Choroid plexus epithelial cell (primary cell): ENCODE measurements at regions not wholly inside any gene's neighbourhood (a gene's known extent, or its start where the extent isn't known, plus 50 kb on each side); places are given as distances from the start of the nearest gene placed in this dataset.

ENCODE experiments used
- DNase-seq: peaks from one replicate; pipeline ENCODE4 v3.0.0-alpha.2; 2010; ENCODE audit warnings: low read depth
- H3K4me3 ChIP-seq: 2 replicates; pipeline ENCODE4 v1.5.1; 2011; ENCODE audit warnings: low read depth, mild to moderate bottlenecking, control low read depth, low read length, moderate library complexity
- TF ChIP-seq, protein P1 (sequence below): conservative IDR thresholded peaks from 2 replicates; pipeline ENCODE4 v1.5.1; 2011; ENCODE audit warnings: low read depth, mild to moderate bottlenecking, control low read depth, inconsistent platforms, low read length, moderate library complexity

DNA sequence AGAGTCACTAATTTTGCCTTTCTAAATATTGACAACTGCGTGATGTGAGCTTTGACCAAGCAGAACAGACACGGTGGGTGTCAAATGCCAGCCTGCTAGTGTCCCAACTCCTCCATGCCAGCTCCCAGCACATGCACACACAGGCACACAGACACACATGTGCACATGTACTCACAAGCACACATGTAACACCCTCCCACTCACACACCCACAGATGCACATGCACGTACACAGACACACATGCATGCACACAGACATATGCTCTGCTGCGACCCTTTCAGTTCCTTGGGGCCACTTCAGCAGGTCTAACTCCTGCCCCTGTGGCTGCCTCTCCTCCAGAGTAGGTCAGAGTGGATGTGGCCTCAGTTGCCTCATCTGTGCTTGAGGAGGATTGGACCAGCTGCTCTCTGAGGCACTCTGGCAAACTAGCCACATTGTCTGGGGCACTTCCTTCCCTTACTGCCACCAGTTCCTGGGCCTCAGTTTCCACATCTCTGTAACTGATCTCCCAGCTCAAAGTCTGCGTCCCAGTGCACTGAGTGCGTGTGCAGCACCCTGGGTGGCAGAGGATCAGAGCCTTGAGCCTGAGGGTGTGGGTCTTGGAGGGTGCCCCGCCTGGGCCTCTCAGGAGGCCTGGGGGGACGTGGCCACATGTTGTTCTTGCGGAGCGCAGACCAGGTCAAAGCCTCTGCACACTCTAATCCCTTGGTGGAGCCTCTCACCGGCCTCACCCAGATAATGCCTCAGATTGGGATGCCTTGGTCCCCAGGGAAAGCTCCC is 55.0 kb upstream of the PRR23E start:
- TF ChIP-seq, protein P1, sequence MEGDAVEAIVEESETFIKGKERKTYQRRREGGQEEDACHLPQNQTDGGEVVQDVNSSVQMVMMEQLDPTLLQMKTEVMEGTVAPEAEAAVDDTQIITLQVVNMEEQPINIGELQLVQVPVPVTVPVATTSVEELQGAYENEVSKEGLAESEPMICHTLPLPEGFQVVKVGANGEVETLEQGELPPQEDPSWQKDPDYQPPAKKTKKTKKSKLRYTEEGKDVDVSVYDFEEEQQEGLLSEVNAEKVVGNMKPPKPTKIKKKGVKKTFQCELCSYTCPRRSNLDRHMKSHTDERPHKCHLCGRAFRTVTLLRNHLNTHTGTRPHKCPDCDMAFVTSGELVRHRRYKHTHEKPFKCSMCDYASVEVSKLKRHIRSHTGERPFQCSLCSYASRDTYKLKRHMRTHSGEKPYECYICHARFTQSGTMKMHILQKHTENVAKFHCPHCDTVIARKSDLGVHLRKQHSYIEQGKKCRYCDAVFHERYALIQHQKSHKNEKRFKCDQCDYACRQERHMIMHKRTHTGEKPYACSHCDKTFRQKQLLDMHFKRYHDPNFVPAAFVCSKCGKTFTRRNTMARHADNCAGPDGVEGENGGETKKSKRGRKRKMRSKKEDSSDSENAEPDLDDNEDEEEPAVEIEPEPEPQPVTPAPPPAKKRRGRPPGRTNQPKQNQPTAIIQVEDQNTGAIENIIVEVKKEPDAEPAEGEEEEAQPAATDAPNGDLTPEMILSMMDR: no peak
- DNase-seq: no peak
- H3K4me3 ChIP-seq: no peak overlapping the region

DNA sequence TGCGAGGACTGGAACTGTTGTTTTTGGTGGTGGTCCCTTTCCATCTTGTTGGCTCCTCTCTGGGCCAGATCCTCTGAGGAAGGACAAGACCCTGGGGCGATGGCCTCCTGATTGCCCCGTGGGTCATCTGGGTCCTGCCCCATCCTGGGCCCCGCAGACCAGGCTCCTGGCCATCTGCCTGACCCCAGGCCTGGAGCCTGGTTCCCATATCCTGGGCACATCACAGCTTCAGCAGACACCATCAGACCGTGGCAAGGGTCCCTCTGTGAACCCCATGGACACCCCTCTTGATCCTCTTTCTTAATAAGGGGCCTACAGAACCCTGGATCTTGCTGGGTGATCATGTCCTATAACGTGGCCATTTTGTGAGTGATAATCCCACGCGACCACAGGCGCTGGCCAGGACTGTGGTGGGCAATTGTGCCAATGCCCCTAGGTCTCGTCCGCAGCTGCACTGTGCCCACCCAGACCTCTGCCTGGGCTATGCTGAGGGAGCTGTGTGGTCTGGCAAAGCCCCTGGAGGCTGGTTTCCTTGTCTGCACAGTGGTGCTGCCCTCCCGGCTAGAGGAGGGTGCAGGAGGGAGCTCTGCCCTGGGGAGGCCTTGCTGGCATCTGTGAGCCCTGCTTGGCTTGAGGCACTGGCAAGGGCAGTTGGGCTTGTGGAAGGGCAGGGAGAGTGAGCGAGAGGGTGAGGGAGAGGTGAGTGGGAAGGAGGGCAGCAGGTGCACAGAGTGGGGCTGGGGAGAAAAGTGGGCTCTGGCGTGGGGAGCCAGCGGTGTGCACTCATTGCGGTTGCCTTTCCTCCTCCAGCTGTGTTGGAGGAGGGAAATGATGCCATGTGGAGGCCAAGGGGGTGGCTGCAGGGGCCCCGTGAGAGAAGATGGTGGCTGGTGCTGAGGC is 53.1 kb upstream of the PRR23E start:
- TF ChIP-seq, protein P1: no peak
- no peak overlapping the region for H3K4me3 ChIP-seq
- no peak for DNase-seq

DNA sequence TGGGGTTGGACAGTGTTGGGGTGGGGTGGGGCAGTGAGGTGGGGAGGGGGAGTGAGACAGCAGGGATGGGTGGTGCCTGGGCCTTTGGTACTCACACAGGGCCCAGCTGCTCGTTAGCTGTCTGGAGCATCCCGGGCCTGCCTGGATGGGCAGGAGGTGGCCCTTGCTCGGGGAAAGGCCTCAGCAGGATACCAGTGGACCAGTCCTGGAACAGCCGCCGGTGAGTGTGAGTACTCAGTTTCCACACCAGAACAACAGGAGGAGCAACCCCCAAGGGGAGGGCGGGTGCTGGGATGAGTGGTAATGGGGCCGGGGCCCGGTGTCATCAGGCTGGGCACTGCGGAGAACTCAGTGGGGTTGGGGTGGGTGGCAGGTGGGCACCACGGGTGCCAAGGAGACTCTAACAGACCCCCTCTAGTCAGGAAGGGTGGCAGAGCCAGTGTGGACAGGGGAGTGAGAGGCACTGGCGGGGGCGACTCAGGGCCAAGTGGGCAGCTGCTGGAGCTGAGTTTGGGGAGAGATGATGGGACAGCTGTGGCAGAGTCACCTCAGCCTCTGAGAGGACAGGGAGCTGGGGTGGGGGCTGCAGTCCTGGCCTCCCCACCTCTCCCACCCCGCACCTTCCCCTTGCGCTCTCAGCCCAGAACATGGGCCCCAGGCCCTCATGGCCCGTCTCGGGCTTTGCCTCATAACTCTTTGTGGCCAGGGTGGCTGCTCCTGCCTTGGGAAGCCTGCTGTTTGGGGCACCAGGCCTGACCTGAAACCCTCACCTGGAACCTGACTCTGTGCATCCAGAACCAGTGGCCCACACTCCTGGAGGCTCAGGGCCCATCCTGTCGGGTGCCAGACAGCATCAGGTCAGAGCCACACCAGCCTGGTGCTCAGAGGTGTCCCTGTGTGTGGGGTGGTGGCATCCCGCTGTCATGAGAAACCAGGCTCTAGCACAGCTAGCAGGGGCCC is 52.1 kb upstream of the PRR23E start:
- TF ChIP-seq, protein P1: no peak
- no peak for DNase-seq
- no peak overlapping the region for H3K4me3 ChIP-seq

DNA sequence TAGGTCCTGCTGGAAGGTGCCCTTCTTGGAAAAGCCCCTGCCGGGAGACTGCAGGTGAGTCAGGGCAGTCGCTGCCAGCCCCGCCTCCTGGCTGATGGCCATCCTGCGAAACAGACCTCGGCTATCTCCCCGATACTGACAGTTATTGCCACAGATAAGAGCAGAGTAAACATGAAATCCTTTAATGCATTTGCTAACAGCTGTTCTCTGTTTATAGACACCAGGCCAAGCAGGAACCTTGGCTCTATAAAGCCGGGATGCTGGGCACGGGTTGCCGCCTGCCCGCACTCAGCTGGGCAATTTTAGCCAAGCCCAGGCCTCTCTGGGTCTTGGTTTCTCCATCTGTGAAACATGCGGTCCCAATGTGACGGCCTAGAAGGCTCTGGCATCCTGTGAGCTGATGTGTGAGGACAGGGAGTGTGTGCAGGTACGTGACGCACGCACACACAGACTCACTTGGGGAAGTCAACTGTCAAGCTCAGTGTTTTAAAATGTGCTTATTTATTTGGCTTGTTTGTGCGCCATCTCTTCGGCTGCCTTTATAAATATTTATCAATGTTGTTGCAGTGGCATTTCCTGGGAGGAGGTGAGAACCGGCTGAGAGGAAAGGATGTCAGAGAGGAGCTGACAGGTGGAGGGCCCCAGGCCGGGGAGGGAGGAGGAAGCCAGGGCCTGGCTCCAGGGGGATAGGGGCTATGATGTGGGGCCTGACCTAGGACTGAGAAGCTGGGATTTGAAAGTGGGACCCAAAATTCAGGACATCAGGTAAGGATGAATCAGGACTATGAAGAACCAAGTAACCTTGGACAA is 50.8 kb upstream of the PRR23E start:
- H3K4me3 ChIP-seq: no peak overlapping the region
- TF ChIP-seq, protein P1: no peak
- DNase-seq: no peak
